Epithelial cell of proximal tubule (primary cell): ENCODE measurements at regions not wholly inside any gene's neighbourhood (a gene's known extent, or its start where the extent isn't known, plus 50 kb on each side); places are given as distances from the start of the nearest gene placed in this dataset.
A peak's percentile ranks its signal among the peaks of the same experiment; 100 is the strongest.

Experiments used
- DNase-seq: peaks from one replicate; pipeline ENCODE4 v3.0.0-alpha.2; 2011; ENCODE audit warnings: low read depth
- H3K4me3 ChIP-seq: 2 replicates; pipeline ENCODE4 v1.5.1; 2011; ENCODE audit warnings: low read depth, mild to moderate bottlenecking, low read length
- TF ChIP-seq, protein P1 (sequence below): conservative IDR thresholded peaks from 2 replicates; pipeline ENCODE4 v1.5.1; 2012; ENCODE audit warnings: low read depth, mild to moderate bottlenecking, low read length

DNA sequence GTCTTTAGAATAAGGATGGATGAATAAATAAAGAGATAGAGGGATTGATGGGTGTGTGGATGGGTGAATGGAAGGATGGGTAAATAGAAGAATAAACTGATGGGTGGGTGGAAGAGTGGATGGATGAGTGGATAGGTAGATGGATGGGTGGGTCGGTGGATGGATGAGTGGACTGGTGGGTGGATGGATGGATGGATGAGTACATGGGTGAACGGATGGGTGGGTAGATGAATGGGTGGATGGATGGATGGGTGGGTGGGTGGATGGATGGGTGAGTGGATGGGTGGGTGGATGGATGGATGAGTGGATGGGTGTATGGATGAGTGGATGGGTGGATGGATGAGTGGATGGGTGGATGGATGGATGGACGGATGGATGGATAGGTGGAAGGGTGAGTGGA lies 65.7 kb upstream of the FOXC1 start:
- no peak overlapping the region for H3K4me3 ChIP-seq
- DNase-seq = no peak
- TF ChIP-seq, protein P1, sequence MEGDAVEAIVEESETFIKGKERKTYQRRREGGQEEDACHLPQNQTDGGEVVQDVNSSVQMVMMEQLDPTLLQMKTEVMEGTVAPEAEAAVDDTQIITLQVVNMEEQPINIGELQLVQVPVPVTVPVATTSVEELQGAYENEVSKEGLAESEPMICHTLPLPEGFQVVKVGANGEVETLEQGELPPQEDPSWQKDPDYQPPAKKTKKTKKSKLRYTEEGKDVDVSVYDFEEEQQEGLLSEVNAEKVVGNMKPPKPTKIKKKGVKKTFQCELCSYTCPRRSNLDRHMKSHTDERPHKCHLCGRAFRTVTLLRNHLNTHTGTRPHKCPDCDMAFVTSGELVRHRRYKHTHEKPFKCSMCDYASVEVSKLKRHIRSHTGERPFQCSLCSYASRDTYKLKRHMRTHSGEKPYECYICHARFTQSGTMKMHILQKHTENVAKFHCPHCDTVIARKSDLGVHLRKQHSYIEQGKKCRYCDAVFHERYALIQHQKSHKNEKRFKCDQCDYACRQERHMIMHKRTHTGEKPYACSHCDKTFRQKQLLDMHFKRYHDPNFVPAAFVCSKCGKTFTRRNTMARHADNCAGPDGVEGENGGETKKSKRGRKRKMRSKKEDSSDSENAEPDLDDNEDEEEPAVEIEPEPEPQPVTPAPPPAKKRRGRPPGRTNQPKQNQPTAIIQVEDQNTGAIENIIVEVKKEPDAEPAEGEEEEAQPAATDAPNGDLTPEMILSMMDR = no peak

- DNase-seq = no peak
- TF ChIP-seq, protein P1 = no peak
- H3K4me3 ChIP-seq = no peak overlapping the region
These were observed 65.1 kb upstream of the FOXC1 start for GRCh38 chr6:1544603-1545002.

DNA sequence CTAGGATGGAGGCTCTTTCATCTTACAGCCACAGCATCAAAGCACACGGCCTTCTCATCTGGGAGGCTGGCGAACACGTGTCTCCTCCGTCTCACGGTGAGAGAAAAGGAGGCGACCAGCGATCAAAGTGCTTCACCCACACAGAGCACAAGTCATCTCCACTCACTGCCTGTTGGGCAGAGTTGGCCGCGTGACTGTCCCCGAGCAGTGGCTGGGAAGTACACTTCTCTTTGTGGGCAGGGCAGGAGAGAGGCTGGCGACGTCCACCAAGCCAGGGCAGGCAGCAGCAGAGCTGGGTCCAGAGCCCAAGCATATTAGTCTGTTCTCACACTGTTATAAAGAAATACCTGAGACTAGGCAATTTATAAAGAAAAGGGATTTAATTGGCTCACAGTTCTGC lies 64.1 kb upstream of the FOXC1 start:
- no peak overlapping the region for H3K4me3 ChIP-seq
- TF ChIP-seq, protein P1 = no peak
- DNase-seq = no peak

- no peak for DNase-seq
- no peak overlapping the region for H3K4me3 ChIP-seq
- TF ChIP-seq, protein P1 = no peak
These were observed 61.9 kb upstream of the FOXC1 start for GRCh38 chr6:1547785-1548184.

GRCh38 chr6:1551249-1551648 lies 58.5 kb upstream of the FOXC1 start:
- no peak overlapping the region for H3K4me3 ChIP-seq
- no peak for DNase-seq
- TF ChIP-seq, protein P1 = no peak

DNA sequence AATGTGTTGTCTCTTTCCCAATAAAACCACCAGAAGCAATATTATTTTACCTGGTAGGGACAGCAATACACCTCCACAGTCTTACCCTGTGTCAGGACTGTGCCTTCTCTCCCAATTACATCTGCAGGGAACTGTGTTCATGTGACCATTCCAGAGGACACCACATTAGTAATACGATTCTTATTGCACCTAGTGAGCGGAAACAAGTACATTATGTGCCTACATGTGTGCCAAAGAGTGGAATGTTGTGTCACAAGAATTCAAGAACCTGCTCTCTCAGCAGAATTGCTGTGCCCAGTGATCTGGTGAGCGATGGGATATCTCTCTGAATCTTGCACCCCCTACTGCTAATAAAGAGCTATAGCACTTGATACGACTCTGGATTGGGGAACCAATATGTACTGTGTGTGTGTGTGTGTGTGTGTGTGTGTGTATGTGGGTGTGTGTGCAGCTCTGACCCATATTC lies 57.4 kb upstream of the FOXC1 start:
- peak; percentile 29 for DNase-seq
- TF ChIP-seq, protein P1 = peak; percentile 58
- no peak overlapping the region for H3K4me3 ChIP-seq

DNA sequence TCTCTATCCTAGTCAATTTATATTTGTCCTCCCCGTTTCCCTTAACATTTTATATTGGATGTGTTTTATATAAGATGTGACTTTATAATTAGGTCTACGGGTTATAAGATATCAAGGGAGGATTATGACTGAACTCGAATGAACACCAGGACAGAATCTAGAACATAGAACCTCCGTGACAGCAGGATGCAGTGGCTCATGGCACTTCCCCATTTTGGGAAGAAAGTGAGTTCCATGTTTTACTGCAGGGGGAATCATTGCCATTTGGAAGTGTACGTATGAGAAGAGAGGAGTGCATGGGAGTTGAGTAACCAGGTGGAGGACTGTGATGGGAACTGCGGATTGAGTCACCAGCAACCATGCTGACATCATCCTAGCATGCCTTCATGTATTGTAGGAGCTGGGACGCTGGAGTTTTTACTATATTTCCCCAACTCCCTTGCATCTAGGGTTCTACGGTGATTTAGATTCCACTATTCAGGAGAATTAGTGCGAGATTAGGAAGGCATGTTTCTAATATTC lies 56.1 kb upstream of the FOXC1 start:
- TF ChIP-seq, protein P1 = no peak
- no peak overlapping the region for H3K4me3 ChIP-seq
- no peak for DNase-seq
